ENCODE measurements at regions not wholly inside any gene's neighbourhood (a gene's known extent, or its start where the extent isn't known, plus 50 kb on each side); places are given as distances from the start of the nearest gene placed in this dataset.

- TF ChIP-seq GATA3 (IDR thresholded peaks at IDR 0.05; ENCODE audit: low read depth, low read length) (no peak), GATA2 (IDR thresholded peaks at IDR 0.05; ENCODE audit: low read depth, low read length) (no peak)
These were observed 217.2 kb upstream of the NXPH2 start for GRCh38 chr2:138997346-138997745.
